K562 (cell line): ENCODE measurements at regions not wholly inside any gene's neighbourhood (a gene's known extent, or its start where the extent isn't known, plus 50 kb on each side); places are given as distances from the start of the nearest gene placed in this dataset.

Experiments
- ATAC-seq: fragments of 200-7000 bp; cut with Tn5 transposase; 3 replicates; pipeline ENCODE4 v1.9.1; 2020; ENCODE audit warnings: moderate library complexity
- BruUV-seq: library from RNA; stranded (reverse); fragments of 400-500 nt; replicated peaks from 2 replicates; lab custom pipeline; 2021; lab: Mats Ljungman, UMichigan
- CTCF ChIA-PET: fragments of 300-600 bp; formaldehyde crosslinking; extraction: SDS; loops from one replicate; lab custom pipeline; 2021; ENCODE audit warnings: low intra/inter-chr PET ratio; lab: Yijun Ruan, JAX
- POLR2A ChIA-PET: fragments of 300-600, 350-650 bp; sonication (Branson Sonifier 250); formaldehyde crosslinking; extraction: SDS; loops from one replicate; lab custom pipeline; 2021; ENCODE audit warnings: antibody characterized with exemption, inconsistent platforms; lab: Yijun Ruan, JAX
- DNase-seq, 4 experiments: peaks; one replicate each; pipeline versions ENCODE4 v3.0.0 to v3.0.0-alpha.2; 2011 to 2018; ENCODE audit warnings: low spot score in 3 of 4, mixed read lengths in 3 of 4; ENCODE audit errors: extremely low read depth in 1 of 4
- FAIRE-seq: peaks from 2 replicates; lab custom pipeline; 2011; peaks lifted over from hg19 to GRCh38; lab: Jason Lieb, UNC
- H2AFZ ChIP-seq: 2 replicates; pipeline ENCODE4 v1.6.0; 2011; ENCODE audit warnings: low read depth, low read length, control low read depth, inconsistent platforms
- H3K27ac ChIP-seq: fragments of 200-600 bp; 3 replicates; pipeline ENCODE4 v1.8.0; 2011; ENCODE audit warnings: low read depth, mild to moderate bottlenecking, control low read depth, inconsistent platforms, low read length, moderate library complexity, mixed read lengths; ENCODE audit errors: extremely low read depth
- H3K27me3 ChIP-seq, 2 experiments: fragments of 300-600 bp in 1 of 2; 2 replicates in 1 of 2; 3 replicates in 1 of 2; pipeline versions ENCODE4 v1.6.0 to v1.8.0; 2011; ENCODE audit warnings: inconsistent platforms in 2 of 2, low read length in 2 of 2, mild to moderate bottlenecking in 1 of 2, mixed read lengths in 1 of 2, moderate library complexity in 1 of 2; ENCODE audit not compliant: control insufficient read depth in 2 of 2, insufficient read depth in 2 of 2
- H3K36me3 ChIP-seq: fragments of 300-600 bp; 3 replicates; pipeline ENCODE4 v1.8.0; 2011; ENCODE audit warnings: mild to moderate bottlenecking, low read length, inconsistent platforms; ENCODE audit not compliant: control insufficient read depth, insufficient read depth
- H3K4me1 ChIP-seq, 2 experiments: fragments of 200-600 bp in 1 of 2; replicated peaks in 1 of 2; 2 replicates in 1 of 2; 3 replicates in 1 of 2; pipeline versions ENCODE4 v1.5.1 to v1.8.0; 2011; ENCODE audit warnings: inconsistent platforms in 2 of 2, low read length in 2 of 2, mild to moderate bottlenecking in 1 of 2, mixed read lengths in 1 of 2, moderate library complexity in 1 of 2; ENCODE audit not compliant: control insufficient read depth in 2 of 2, insufficient read depth in 2 of 2
- H3K4me2 ChIP-seq: 2 replicates; pipeline ENCODE4 v1.6.1; 2011; ENCODE audit warnings: low read length, control low read depth, inconsistent platforms, mixed read lengths; ENCODE audit not compliant: insufficient read depth
- H3K4me3 ChIP-seq: fragments of 200-600 bp; sonication (generic), shearing (Covaris generic); 2 replicates; pipeline ENCODE4 v1.5.1; 2016; ENCODE audit warnings: control low read depth, inconsistent platforms
- H3K79me2 ChIP-seq: fragments of 200-600 bp; 3 replicates; pipeline ENCODE4 v1.8.0; 2011; ENCODE audit warnings: low read length, inconsistent platforms; ENCODE audit not compliant: control insufficient read depth, insufficient read depth
- H3K9ac ChIP-seq, 2 experiments: 2 replicates each; pipeline versions ENCODE4 v1.6.0 to v1.6.1; 2011; ENCODE audit warnings: low read depth in 2 of 2, low read length in 2 of 2, control low read depth in 1 of 2, inconsistent platforms in 1 of 2, mild to moderate bottlenecking in 1 of 2, mixed read lengths in 1 of 2; ENCODE audit not compliant: insufficient read depth in 1 of 2
- H3K9me1 ChIP-seq: one replicate; pipeline ENCODE4 v1.6.0; 2011; ENCODE audit warnings: inconsistent platforms, mild to moderate bottlenecking, low read length, moderate library complexity; ENCODE audit not compliant: control insufficient read depth, insufficient read depth
- H3K9me3 ChIP-seq: replicated peaks from 2 replicates; pipeline ENCODE4 v1.5.1; 2011; ENCODE audit warnings: low read depth, low read length, inconsistent platforms; ENCODE audit not compliant: control insufficient read depth, insufficient read depth
- H4K20me1 ChIP-seq: replicated peaks from 2 replicates; pipeline ENCODE4 v1.6.1; 2011; ENCODE audit warnings: low read length, inconsistent platforms, mixed read lengths; ENCODE audit not compliant: control insufficient read depth, insufficient read depth
- ESRRA ChIP-seq: fragments of 450-650 bp; IDR thresholded peaks from 2 replicates; pipeline ENCODE4 v1.6.1; 2014; ENCODE audit warnings: low read depth, mild to moderate bottlenecking, moderate library complexity, borderline replicate concordance
- ETV5 ChIP-seq: sonication (generic); formaldehyde crosslinking; IDR thresholded peaks from 2 replicates; pipeline ENCODE4 v1.4.0; 2020; ENCODE audit warnings: low read depth, mild to moderate bottlenecking, missing genetic modification reagents
- FOXK2 ChIP-seq, 2 experiments: fragments of 450-650 bp; IDR thresholded peaks in 1 of 2; conservative IDR thresholded peaks in 1 of 2; 2 replicates each; pipeline ENCODE4 v1.6.1; 2016; ENCODE audit warnings: low read depth in 2 of 2, mild to moderate bottlenecking in 1 of 2
- LEF1 ChIP-seq: fragments of 450-650 bp; IDR thresholded peaks from 2 replicates; pipeline ENCODE4 v1.6.1; 2016; ENCODE audit warnings: mild to moderate bottlenecking
- MEIS2 ChIP-seq: fragments of 450-650 bp; IDR thresholded peaks from 2 replicates; pipeline ENCODE4 v1.6.1; 2014; ENCODE audit warnings: mild to moderate bottlenecking; ENCODE audit not compliant: partially characterized antibody
- SNRNP70 ChIP-seq: fragments of 200-400 bp; formaldehyde crosslinking; optimal IDR thresholded peaks from 2 replicates; pipeline ENCODE3; 2017; ENCODE audit warnings: low read depth, low read length
- ZNF224 ChIP-seq: sonication (generic); formaldehyde crosslinking; IDR thresholded peaks from 2 replicates; pipeline ENCODE4 v1.8.0; 2022; ENCODE audit warnings: mild to moderate bottlenecking, missing genetic modification reagents
- ZNF239 ChIP-seq: fragments of 250-450 bp; sonication (Bioruptor Pico); IDR thresholded peaks from 2 replicates; pipeline ENCODE4 v1.4.0; 2020; ENCODE audit warnings: mild to moderate bottlenecking
- WGBS: fragments of 100-300 bp; shearing (Covaris generic); methylation state at CpG from one replicate; pipeline ENCODE4 v1.1.6; 2016; ENCODE audit warnings: low coverage, mixed read lengths; ENCODE audit not compliant: insufficient coverage; ENCODE audit errors: missing lambda C conversion rate; 5-methylcytosine and 5-hydroxymethylcytosine counted together
- in situ Hi-C: fragments of 300-500 bp; cut with MboI; formaldehyde crosslinking; loops from 4 replicates; pipeline ENCODE4 v1.15.0; 2018; ENCODE audit warnings: inconsistent platforms, mixed read lengths
- intact Hi-C: fragments of 100-400 bp; cut with micrococcal nuclease; formaldehyde crosslinking; loops from 2 replicates; pipeline ENCODE4 v1.14.2; 2022
- TF ChIP-seq, protein P1 (sequence below): fragments of 450-650 bp; formaldehyde crosslinking; IDR thresholded peaks from 2 replicates; pipeline ENCODE4 v1.4.0; 2020; ENCODE audit warnings: mild to moderate bottlenecking, mixed read lengths
- TF ChIP-seq, protein P2 (sequence below): fragments of 450-650 bp; IDR thresholded peaks from 2 replicates; pipeline ENCODE4 v1.6.1; 2017; ENCODE audit warnings: mild to moderate bottlenecking, moderate library complexity

DNA sequence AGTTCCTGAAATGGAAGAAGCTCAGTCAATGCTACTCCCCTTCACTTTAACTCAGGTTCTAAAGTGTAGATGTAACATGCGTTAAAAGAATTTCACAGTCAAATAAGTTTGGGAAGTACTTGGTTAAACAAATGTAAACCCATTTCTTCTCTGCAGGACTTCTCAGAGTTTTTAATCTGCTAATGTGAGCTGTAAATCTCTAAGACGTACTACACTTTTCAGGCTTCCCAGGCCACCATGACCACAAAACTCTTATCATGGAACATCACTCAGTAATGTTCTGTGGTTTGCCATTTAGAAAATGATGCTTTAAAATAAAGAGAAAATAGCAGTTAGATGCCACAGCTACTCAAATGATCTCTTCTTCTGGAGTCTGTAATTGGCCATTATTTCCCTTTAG, 104.3 kb downstream of the HHIPL2 start:
- Histone ChIP-seq H3K9me3 (no peaks in the 10 kb centered on the region), H3K9ac (no peak overlapping the region), H3K4me2 (no peak overlapping the region), H3K36me3 (no peaks in the 10 kb centered on the region), H2AFZ (no peak overlapping the region), H3K27me3 (peaks cover 2 to 16% of the 10 kb centered on the region in 2 experiments; a peak in 1 of 5 replicates), H3K79me2 (no peaks in the 10 kb centered on the region), H3K9me1 (no peaks in the 10 kb centered on the region), H3K4me1 (no peaks in the 10 kb centered on the region), H4K20me1 (no peaks in the 10 kb centered on the region)
- POLR2A ChIA-PET: no interaction called here
- CTCF ChIA-PET: no interaction called here
- ATAC-seq: no peak
- in situ Hi-C loops: no loop called here
- WGBS: 3% methylated on average over 2 of the region's 2 CpGs
- no peak for DNase-seq
- TF ChIP-seq MEIS2: peak; percentile 36
- TF ChIP-seq ZNF224 (CRISPR knock-in tag): no peak
- peak; percentile 97 for TF ChIP-seq ZNF239 (CRISPR knock-in tag)
- TF ChIP-seq ESRRA: 0 out of 2 replicates have a peak, but pooled peaks have one; percentile 0
- TF ChIP-seq LEF1: no peak
- TF ChIP-seq, all 486 proteins: peak for 3
- no peak for FAIRE-seq
- H3K27ac ChIP-seq: no peak overlapping the region
- intact Hi-C loops: no loop called here
- BruUV-seq: no TSS peak
- H3K4me3 ChIP-seq: no peak overlapping the region

- FAIRE-seq: no peak
- no TSS peak for BruUV-seq
These were observed 106.8 kb downstream of the HHIPL2 start for GRCh38 chr1:222441066-222441465.

More at GRCh38 chr1:222441066-222441465, 106.8 kb downstream of the HHIPL2 start:
- H3K79me2 ChIP-seq: no peaks in the 10 kb centered on the region
- DNase-seq: no peak
- intact Hi-C loops: no loop called here
- H4K20me1 ChIP-seq: no peaks in the 10 kb centered on the region
- H2AFZ ChIP-seq: no peak overlapping the region
- no peaks in the 10 kb centered on the region for H3K9me3 ChIP-seq
- peaks cover 2 to 16% of the 10 kb centered on the region in 2 experiments; a peak in 1 of 5 replicates for H3K27me3 ChIP-seq
- no peak overlapping the region for H3K9ac ChIP-seq
- TF ChIP-seq, protein P1, sequence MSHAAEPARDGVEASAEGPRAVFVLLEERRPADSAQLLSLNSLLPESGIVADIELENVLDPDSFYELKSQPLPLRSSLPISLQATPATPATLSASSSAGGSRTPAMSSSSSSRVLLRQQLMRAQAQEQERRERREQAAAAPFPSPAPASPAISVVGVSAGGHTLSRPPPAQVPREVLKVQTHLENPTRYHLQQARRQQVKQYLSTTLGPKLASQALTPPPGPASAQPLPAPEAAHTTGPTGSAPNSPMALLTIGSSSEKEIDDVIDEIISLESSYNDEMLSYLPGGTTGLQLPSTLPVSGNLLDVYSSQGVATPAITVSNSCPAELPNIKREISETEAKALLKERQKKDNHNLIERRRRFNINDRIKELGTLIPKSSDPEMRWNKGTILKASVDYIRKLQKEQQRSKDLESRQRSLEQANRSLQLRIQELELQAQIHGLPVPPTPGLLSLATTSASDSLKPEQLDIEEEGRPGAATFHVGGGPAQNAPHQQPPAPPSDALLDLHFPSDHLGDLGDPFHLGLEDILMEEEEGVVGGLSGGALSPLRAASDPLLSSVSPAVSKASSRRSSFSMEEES (CRISPR knock-in tag): no peak
- TF ChIP-seq, protein P2, sequence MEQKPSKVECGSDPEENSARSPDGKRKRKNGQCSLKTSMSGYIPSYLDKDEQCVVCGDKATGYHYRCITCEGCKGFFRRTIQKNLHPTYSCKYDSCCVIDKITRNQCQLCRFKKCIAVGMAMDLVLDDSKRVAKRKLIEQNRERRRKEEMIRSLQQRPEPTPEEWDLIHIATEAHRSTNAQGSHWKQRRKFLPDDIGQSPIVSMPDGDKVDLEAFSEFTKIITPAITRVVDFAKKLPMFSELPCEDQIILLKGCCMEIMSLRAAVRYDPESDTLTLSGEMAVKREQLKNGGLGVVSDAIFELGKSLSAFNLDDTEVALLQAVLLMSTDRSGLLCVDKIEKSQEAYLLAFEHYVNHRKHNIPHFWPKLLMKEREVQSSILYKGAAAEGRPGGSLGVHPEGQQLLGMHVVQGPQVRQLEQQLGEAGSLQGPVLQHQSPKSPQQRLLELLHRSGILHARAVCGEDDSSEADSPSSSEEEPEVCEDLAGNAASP: no peak
- TF ChIP-seq ETV5 (CRISPR knock-in tag): no peak
- no peak for TF ChIP-seq FOXK2 (conservative IDR thresholded peaks at IDR 0.05 in 1 of 2, IDR thresholded peaks at IDR 0.05 in 1 of 2; ENCODE audit: low read depth in 2 of 2)
- no peak for TF ChIP-seq SNRNP70
- TF ChIP-seq, all 486 proteins: peak for 0
- WGBS: 4% methylated on average over 5 of the region's 5 CpGs
- Histone ChIP-seq H3K4me1 (no peaks in the 10 kb centered on the region), H3K9me1 (no peaks in the 10 kb centered on the region), H3K27ac (no peak overlapping the region), H3K36me3 (no peaks in the 10 kb centered on the region), H3K4me3 (no peak overlapping the region), H3K4me2 (no peak overlapping the region)
- in situ Hi-C loops: no loop called here
- ATAC-seq: no peak
- CTCF ChIA-PET: no interaction called here
- POLR2A ChIA-PET: interaction anchor here (0.9 kb wide), 1 partner anchor 14 kb away, joined by 3 read pairs; no protein-coding TSS in a partner anchor
